HepG2 (cell line): ENCODE measurements at regions not wholly inside any gene's neighbourhood (a gene's known extent, or its start where the extent isn't known, plus 50 kb on each side); places are given as distances from the start of the nearest gene placed in this dataset.

Source experiments
- CREB1 ChIP-seq, 2 experiments: fragments of 450-650 bp in 1 of 2; IDR thresholded peaks; 2 replicates each; pipeline ENCODE4 v1.6.1; 2016 to 2017; ENCODE audit warnings: control low read depth in 1 of 2, mild to moderate bottlenecking in 1 of 2, missing compliant biosample characterization in 1 of 2, missing genetic modification characterization in 1 of 2
- EZH2 ChIP-seq: conservative IDR thresholded peaks from 2 replicates; pipeline ENCODE4 v1.6.1; 2012; ENCODE audit warnings: mild to moderate bottlenecking, low read depth, low read length, moderate library complexity
- HMGXB3 ChIP-seq: sonication (generic); formaldehyde crosslinking; IDR thresholded peaks from 2 replicates; pipeline ENCODE4 v1.4.0; 2020; ENCODE audit warnings: missing genetic modification reagents, borderline replicate concordance
- IRF1 ChIP-seq: sonication (generic); formaldehyde crosslinking; IDR thresholded peaks from 2 replicates; pipeline ENCODE4 v1.4.0; 2020; ENCODE audit warnings: low read depth, mild to moderate bottlenecking, missing genetic modification reagents
- JUN ChIP-seq: sonication (generic); formaldehyde crosslinking; IDR thresholded peaks from 2 replicates; pipeline ENCODE4 v1.4.0; 2020; ENCODE audit warnings: mild to moderate bottlenecking, missing genetic modification reagents
- NR3C1 ChIP-seq: sonication (generic); formaldehyde crosslinking; IDR thresholded peaks from 2 replicates; pipeline ENCODE4 v1.4.0; 2020; ENCODE audit warnings: missing genetic modification reagents
- RBM39 ChIP-seq: fragments of 200-400 bp; formaldehyde crosslinking; IDR thresholded peaks from one replicate; pipeline ENCODE4 v1.6.1; 2018; ENCODE audit warnings: antibody characterized with exemption, mild to moderate bottlenecking, low read depth, low read length; ENCODE audit not compliant: poor library complexity, severe bottlenecking
- RFX5 ChIP-seq: IDR thresholded peaks from 2 replicates; pipeline ENCODE4 v1.6.1; 2011; ENCODE audit warnings: low read depth, low read length, improper control_type of control experiment
- ZNF543 ChIP-seq: sonication (generic); formaldehyde crosslinking; IDR thresholded peaks from 2 replicates; pipeline ENCODE4 v1.4.0; 2020; ENCODE audit warnings: mild to moderate bottlenecking, missing genetic modification reagents
- ZNF670 ChIP-seq: sonication (generic); formaldehyde crosslinking; IDR thresholded peaks from 2 replicates; pipeline ENCODE4 v1.8.0; 2022; ENCODE audit warnings: mild to moderate bottlenecking, missing genetic modification reagents, borderline replicate concordance
- ZNF878 ChIP-seq: sonication (generic); formaldehyde crosslinking; IDR thresholded peaks from 2 replicates; pipeline ENCODE4 v1.8.1; 2023; ENCODE audit warnings: mild to moderate bottlenecking, missing genetic modification reagents, moderate library complexity

- no peak for TF ChIP-seq JUN (CRISPR knock-in tag)
- TF ChIP-seq RFX5: no peak
- TF ChIP-seq NR3C1 (CRISPR knock-in tag): no peak
- TF ChIP-seq ZNF670 (CRISPR knock-in tag): no peak
- no peak for TF ChIP-seq IRF1 (CRISPR knock-in tag)
- TF ChIP-seq RBM39: no peak
- TF ChIP-seq CREB1 (IDR thresholded peaks at IDR 0.05): no peak
- TF ChIP-seq CREB1 (CRISPR knock-in tag; IDR thresholded peaks at IDR 0.05): no peak
- TF ChIP-seq ZNF878: no peak
- no peak for TF ChIP-seq HMGXB3 (CRISPR knock-in tag)
- TF ChIP-seq ZNF543: no peak
- no peak for TF ChIP-seq EZH2
Measured at GRCh38 chr2:2756886-2757285, 425.8 kb upstream of the MYT1L start.
